IPS-NIHi11 (cell line): ENCODE measurements at regions not wholly inside any gene's neighbourhood (a gene's known extent, or its start where the extent isn't known, plus 50 kb on each side); places are given as distances from the start of the nearest gene placed in this dataset.
A peak's percentile ranks its signal among the peaks of the same experiment; 100 is the strongest.

Experiments
- DNase-seq: peaks from one replicate; pipeline ENCODE4 v3.0.0; 2012; ENCODE audit warnings: mixed read lengths, low spot score

DNA sequence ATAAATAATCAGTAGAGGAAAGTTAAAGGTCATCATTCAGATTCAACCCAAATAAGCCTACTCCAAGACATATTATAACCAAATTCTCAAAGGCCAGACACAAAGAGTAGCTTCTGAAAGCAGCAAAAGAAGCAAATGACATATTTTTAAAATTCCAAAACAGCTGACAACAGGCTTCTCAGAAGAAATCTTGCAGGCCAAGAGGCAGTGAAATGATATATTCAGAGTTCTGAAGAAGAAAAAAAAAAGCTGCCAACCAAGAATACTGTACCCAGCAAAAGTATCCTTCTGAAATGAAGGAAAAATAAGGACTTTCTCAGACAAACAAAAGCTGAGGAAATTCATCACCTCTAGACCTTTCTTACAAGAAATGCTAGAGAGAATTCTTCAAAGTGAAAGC lies 787.1 kb upstream of the TENM4 start:
- no peak for DNase-seq

DNA sequence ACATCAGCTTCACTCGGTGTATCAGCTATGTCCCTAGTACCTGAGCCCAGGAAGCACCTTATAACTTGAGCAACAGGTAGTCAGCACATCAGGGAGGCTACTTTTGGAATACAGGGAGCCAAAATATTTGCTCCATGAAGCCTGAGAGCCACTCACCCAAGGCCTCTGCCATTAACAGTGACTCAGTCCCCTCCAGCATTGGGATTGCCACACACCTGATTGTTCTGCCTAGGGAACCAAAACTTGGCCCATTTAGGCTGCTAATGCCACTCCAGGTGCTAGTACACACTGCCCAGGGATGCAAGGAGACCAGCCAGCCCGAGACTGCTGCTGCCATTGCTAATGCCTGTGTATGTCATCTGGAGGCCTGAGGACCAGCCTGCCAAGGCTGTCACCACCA lies 773.6 kb upstream of the TENM4 start:
- DNase-seq: no peak

DNA sequence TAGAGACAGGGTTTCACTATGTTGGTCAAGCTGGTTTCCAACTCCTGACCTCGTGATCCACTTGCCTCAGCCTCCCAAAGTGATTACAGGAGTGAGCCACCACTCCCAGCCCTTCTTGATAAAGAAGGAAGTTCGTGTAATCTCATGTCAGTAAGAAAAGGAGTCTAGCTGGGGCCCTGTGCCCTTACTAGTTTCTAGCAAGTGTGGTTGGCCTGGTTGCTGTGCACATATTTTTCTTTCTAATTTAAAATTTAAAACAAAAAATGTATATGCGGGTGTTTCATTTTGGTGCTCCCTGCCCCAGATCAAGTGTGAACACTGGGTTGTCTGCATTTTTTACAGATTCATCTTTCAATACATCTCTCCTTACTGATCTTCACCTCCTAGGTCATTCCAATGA lies 770.8 kb upstream of the TENM4 start:
- DNase-seq: no peak

DNA sequence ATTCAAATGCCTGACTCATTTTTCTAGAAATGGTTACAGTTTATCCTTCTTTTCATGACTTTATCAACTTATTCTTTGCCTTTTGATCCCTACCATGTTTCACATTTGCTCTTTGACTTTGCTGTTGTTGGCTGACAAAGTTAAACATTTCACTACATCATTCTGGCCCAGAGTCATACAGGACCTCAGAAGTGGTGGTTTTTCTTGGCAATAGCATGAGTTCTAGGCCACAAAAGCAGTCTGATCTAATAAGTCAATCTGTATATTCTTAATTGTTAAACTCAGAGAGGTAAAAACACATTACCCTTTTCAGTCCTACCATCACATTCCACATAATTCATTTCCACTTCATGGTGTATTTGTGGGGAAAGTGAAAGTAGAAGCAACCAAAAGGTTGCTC lies 763.2 kb upstream of the TENM4 start:
- no peak for DNase-seq

DNA sequence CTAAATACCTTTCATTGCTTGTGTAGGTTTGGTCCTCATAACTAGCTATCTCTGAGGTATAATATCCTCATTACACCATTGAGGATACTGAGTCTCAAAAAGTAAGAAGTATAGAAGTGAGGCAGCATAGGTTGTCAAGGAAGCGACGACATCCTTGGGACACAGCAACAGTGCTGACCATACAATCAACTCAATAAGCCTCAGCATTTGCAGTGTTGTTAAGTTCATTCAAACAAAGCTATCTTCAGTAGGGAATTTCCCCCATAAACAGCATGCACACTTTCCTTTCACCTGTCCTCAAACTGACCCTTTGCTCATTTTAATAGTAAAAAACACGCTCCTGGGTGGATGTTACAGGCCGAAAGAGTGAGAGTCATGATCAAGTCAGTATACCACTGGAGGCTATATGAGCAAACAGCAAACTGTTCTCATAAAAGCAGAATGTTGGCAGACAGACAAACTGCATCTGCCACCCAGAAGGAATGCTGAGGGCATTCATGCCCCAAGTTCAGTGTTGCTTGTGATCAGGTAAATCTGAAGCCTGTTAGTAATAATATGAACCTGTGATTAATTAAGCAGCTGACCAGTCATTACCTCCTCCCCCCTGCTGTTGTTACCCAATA lies 756.2 kb upstream of the TENM4 start:
- DNase-seq: no peak

DNA sequence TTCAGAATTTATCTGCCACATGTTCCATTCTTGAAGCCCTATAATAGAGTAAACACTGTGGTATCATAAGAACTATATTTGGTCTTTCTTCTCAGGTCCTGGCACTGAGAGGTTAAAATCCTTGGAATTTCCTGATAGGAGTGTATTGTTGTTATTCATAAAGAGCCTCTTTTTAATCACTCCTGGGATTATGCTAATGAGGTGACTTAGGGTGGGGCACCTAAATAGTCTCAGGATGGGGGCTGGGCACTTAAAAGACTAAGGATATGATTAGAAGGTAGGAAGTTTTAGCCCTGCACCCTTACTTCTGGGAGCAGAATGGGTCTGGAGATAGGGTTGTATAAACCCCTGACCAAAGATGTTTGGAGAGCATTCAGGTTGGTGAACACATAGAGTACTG lies 755.2 kb upstream of the TENM4 start:
- DNase-seq: no peak

DNA sequence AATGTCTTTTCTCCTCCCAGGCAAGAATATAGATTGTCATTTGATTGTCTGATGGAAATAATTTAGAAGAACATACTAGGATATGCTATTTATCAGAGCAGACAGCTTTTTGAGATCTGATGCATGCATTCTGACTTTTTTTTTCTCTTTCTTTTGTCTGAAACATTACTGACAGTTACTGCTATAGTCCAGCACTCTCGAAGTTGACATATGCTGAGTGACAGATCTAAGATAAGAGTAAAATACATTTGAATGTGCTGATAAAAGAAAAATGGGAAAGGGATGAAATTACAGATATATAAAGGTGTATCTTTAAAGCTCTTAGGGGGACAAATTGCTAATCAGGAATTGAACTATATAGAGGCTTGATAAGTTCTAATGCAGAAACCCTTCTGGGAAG lies 753.8 kb upstream of the TENM4 start:
- DNase-seq: no peak

DNA sequence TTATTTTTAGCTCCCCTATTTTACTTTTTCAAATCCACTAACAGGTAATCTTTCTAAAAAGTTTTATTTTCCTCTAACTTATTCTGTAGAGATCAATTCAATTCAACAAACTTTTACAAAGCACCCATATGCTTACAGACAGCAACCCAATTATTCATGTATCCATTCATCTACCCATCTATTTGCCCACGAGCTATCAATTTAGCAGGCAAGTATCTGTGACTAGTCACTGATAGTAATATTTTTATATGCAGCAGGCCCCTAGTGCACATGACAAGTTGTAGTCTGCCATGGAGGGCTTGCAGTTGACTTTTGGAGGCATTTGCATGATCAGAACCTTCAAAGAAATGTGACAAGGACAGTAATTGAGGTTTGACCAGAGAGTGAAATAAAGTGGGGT lies 753.2 kb upstream of the TENM4 start:
- no peak for DNase-seq

DNA sequence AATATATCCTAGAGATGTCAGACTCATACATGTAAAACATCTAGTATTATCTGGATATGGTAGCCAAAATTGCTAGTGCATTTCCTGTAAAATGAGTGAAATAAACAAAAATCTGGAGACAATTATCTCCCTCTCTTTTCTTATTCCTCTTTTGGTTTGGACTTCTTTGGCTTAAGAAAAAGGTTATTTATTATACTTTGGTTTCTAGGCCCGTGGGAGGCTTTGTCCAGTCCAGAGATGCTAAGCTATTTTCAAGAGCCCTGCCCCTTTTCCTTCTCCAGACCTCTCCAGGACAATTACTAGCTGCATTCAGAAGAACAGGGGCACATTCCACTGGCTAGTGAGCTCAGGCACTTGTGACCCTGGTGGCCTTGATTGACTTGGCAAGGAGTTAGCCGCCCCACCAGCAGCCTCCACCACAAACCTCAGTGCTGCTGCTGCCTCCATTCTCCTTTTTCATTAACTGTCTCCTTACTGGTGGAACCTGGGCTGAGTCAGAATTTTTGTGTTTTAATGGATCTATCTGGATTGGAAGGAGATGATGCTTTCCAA lies 747.3 kb upstream of the TENM4 start:
- DNase-seq: no peak

DNA sequence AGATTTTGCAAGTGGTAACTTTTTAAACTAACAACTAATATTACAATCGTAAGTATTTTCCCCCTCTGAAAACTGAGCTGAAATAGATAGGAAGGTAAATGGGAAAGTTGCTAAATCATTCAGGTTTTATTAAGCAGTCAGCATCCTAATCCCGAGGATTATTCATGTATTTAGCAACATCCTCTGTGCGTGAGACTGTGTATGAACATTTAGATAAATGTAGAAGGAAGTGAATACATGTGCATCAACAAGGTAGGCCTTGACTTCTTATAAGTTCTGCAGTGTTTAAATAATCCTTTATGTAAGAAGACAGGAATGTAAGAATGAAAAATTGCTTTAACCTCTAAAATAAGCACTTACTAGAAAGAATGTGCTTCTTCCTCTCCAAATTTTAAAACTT lies 745.9 kb upstream of the TENM4 start:
- no peak for DNase-seq

DNA sequence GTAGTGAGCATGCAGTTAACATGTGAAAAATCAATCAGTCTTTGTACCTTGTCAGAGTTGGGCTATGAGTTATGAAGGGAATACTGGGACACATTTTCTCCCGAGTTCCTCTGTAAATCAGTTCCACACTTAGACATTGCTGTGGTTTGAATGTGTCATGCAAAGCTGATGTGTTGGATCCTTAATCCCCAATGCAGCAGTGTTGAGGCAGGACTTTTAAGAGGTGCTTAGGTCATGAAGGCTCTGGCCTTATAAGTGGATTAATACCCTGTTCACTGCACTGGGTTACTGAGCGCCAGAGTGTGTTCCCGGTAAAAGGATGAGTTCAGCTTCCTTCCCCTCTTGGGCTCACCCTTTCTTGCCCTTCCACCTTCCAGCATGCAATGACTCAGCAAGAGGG lies 742.1 kb upstream of the TENM4 start:
- no peak for DNase-seq

DNA sequence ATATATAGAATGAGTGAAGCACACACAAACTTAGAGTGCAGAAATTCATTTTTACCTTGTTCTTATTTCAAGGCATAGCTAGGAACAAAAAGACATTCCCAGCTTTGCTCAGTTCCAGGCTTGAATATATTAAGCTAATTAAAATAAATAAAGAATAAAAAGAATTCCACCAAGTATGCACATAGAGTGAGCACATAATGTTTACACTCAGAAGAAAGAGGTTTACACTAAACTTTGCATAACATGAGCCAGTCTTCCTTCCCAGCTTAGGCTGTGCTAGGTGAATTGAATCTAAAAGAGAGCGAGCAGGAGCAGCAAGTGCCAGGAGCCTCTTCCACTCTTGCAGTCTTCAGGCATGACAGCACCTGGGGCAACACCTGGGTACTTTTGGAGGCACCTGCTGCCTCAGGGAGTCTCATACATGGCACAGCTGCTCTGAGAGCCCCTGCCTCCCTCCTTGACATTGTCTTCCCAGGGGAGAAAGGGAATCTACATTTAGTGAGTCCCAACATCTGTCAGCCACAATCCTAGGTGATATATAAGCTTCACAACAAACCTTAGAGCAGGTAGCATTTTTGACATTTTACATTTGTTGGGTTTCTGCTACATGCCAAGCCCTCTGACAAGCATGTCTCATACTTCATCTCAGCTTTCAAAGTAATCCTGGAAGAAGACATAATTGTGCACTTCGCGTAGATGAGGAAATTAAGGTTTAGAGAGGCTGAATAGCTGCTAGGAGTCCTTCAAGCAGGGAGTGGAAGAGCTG lies 732.7 kb upstream of the TENM4 start:
- DNase-seq: no peak

DNA sequence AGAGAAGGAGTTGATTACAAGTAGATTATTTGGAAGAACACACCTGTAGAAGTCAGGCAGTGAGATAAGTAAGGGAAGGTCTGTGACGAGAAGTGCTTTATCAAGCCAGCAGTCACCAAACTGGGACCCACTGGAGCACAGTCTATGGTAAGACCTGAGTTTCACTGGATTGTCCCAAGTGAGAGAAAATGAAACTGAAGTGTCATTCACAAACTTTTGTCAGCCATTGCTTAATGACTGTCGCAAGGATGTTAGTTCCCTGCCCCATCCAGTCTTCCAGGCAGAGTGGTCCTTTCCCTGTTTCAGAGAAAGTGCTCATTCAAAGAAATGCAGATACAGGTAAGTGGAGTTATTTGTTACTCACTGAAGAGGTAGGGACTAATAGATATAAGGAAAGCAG lies 728.0 kb upstream of the TENM4 start:
- no peak for DNase-seq

DNA sequence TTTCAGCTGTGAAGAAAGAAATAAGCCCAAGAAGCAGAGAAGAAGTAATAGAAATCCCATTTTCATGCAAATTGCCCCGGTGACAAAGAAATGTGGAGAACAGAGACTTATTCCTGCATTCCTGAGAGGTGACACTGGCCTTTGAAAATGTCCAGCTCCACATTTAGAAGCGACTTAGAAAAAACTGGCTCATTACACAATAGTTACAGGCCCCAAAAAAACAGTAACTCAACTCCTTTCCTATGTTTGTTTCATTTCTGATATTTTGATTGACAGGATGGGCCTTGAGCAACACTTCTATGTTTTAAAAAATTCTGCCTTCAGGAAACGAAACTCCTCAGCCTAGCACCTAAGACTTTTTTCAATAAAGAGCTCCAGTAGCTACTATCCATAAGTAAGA lies 726.9 kb upstream of the TENM4 start:
- DNase-seq: peak; percentile 18

DNA sequence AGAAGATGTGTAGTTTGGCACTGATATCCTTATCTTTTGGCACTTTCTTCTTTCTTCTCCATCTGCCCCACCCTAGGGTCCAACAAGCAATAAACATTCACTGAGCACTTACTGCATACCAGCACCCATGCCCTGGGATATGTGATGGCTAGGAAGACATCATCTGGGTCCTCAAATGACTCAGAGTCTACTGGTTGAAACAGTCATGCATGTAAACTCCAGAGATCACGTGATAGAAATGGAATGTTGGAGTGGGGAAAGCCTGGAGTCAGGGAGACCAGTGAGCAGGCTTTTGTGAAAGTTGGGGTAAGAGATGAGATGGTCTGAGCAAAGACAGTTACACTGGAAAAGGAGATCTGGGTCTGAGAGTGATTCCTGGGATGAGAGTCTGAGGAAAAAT lies 724.9 kb upstream of the TENM4 start:
- DNase-seq: no peak

DNA sequence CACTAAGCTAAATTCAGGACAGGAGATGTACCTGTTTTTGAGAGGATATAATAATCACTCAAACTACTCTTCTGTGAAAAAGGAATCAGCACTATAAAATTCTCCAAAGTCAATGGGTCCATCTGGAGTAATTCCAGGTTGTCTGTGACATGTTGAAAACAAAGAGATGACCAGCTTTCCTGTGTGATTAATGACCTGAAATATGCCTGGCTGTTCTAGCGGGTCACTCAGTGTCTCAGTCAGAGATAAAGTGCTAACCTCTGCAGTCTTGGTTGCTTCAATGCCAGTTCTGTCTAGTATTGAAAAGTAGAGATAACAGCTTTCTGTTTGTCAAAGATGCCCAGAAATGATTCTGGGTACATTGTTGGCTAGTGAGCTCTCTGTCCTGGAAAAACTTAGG lies 722.6 kb upstream of the TENM4 start:
- DNase-seq: no peak

DNA sequence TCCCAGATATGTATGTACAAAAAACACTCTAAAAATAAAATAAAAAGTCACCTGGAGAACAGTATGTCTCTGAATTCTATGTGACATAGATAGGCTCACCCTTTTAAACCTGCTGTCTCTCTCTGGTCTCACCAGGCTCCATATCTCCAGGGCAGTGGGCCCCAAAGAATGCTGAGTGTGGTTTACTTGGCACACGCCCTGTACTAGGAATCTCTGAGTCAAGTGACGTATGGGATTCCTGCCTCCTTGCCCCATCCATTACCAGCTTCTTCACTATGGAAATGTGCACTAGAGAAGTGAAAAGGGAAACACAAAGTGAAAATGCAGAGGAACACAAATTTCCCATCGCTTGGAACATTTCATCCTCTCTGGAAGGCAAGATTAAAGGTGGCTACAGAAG lies 722.2 kb upstream of the TENM4 start:
- DNase-seq: no peak

DNA sequence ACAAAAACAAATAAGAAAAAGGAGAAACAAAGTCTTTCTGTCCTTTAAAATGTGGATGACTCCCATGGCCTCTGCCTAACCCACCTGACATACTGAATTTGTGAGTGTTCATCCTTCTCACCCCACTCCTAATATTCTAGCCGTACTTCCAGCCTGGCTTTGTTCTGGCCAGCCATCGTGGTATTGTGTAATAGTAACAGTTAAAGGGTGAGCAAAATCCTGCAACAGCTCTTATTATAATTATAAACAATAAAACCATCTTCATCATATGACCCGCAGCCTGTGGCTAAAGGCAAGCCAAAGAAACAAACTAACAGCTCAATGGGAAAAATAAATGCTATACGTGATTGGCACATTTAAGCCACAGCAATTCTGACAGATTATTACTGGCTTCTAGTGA lies 721.6 kb upstream of the TENM4 start:
- DNase-seq: no peak

DNA sequence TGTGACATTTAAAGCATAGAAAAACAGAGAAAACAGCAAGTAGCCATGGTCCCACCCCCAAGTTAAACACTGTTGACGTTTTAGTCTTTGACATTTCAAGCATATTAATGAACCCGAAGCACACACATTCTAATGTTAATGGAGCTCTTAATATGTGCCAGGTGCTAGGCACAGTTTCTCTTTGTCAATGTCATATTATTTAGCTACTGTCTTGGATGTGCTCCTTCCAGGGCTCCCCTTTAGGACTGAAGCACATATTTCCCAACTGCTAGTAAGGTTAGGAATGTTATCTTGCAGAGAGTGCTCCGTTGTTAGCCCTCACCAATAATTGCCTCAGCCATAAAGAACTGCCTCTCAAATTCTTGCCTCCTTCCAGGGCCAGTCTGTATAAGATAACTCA lies 716.6 kb upstream of the TENM4 start:
- DNase-seq: no peak

DNA sequence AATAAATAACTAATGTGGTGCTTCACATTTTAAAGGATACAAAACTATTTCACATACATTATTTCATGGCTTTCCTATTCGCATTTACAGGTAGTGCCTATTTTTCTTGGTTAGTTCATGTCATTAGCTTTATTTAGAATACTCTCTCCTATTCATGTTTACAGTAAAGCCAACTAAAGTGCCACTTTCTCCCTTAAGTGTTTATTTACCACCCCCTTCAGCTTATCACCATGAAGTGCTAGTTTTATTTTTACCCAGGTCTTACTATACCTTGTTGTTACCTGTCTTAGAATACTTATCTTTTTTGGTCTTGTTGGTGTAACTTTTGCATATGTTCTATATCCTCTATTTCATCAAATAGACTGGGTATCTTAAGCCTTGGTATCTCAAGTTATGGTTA lies 715.2 kb upstream of the TENM4 start:
- DNase-seq: no peak

DNA sequence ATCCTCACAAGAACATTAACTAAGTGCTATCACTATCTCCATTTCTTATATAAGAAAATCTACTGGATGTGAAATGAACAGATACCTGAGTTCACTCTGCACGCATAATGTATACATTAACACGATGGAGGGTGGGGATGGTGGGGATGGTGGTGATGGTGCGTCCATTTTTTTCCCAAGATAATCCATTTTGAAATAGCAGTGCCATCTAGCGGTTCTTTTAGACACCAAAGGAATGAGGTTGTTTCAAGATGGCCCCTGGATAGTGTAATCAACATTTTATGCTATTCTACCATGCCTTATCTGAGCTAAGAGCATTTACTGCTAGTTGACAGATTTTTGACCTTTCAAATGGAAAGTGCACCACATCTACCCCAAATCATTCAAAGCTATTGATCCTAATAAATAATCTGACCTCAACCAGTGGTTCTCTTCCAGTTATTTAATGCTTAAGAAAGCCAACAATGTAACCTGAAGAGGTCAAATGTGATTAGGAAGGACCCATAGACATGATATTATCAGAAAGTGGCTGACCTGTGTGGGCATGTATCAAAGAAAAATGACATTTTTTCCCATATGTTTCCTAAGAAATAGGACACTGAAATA lies 714.7 kb upstream of the TENM4 start:
- DNase-seq: peak; percentile 20

DNA sequence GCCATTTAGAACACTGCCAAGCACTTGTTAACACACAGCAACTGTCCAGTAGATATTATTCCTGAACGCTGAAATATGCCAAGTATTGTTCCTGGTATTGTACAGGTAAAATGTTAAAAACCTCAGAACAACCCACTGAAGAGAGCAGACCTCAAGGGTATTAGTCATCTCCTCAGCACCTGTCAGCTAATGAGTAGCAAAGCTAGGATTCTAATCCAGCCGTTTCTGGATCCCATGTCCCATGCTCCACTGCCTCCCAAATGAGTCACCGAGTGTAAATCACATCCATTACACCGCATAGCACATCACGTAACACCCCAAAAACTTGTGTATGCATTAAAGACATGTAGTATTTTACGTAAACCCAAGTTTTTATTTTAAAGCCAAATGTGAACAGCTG lies 705.4 kb upstream of the TENM4 start:
- DNase-seq: no peak

DNA sequence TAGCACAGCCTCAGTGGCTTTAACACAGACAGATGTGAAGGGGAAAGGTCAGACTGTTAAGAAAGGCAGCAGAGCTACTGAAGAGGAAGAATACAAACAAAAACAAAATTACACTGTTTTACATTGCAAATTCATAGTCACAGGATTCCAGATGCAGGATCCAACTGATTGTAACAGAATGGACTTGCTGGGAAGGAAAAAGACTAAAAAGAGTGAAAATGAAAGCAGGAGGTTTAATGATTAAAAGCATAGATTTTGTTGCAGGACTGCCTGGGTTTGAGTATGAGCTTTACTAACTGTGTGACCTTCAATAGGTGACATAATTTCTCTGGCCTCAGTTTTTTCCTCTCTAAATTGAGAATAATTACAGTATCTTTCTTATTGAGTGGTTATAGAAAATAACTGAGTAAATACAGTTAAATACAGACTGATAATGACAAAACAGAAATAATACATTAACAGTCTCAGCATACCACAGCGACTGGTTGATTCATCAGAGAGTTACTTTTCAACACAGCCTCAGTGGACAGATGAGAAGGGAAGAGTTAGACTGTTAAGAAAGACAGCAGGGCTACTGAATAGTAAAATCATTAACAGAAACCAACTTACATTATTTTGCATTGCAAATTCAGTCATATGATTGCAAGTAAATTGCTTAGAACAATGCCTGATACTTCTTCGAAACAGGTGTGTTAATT lies 704.2 kb upstream of the TENM4 start:
- no peak for DNase-seq
